HL-60 (cell line): ENCODE measurements at regions not wholly inside any gene's neighbourhood (a gene's known extent, or its start where the extent isn't known, plus 50 kb on each side); places are given as distances from the start of the nearest gene placed in this dataset.

ENCODE experiments used
- DNase-seq, 2 experiments: peaks; one replicate each; pipeline ENCODE4 v3.0.0-alpha.2; 2010 to 2020; ENCODE audit warnings: low read depth in 1 of 2, low spot score in 1 of 2
- H3K27ac ChIP-seq: fragments of 250-450 bp; sonication (Bioruptor Pico); replicated peaks from 2 replicates; pipeline ENCODE4 v1.5.1; 2020; ENCODE audit warnings: mild to moderate bottlenecking, moderate library complexity
- H3K27me3 ChIP-seq: fragments of 250-450 bp; sonication (Bioruptor Pico); 2 replicates; pipeline ENCODE4 v1.5.1; 2021; ENCODE audit warnings: mild to moderate bottlenecking, moderate library complexity; ENCODE audit not compliant: insufficient read depth, poor library complexity, severe bottlenecking
- H3K4me3 ChIP-seq: replicated peaks from 2 replicates; pipeline ENCODE4 v1.5.1; 2011; ENCODE audit warnings: mild to moderate bottlenecking, control low read depth, low read length; ENCODE audit not compliant: insufficient read depth
- CTCF ChIP-seq: IDR thresholded peaks from one replicate; pipeline ENCODE4 v1.5.1; 2011; ENCODE audit warnings: low read length, control low read depth, inconsistent platforms; ENCODE audit not compliant: insufficient read depth
- GABPA ChIP-seq: IDR thresholded peaks from 2 replicates; pipeline ENCODE4 v1.6.1; 2012; ENCODE audit warnings: low read depth
- POLR2AphosphoS5 ChIP-seq: IDR thresholded peaks from 2 replicates; pipeline ENCODE4 v1.6.1; 2012; ENCODE audit warnings: low read depth
- REST ChIP-seq: IDR thresholded peaks from 2 replicates; pipeline ENCODE4 v1.6.1; 2012; ENCODE audit warnings: low read depth; ENCODE audit not compliant: insufficient replicate concordance
- SPI1 ChIP-seq: IDR thresholded peaks from 2 replicates; pipeline ENCODE4 v1.6.1; 2012; ENCODE audit warnings: low read depth, mild to moderate bottlenecking, borderline replicate concordance

GRCh38 chr6:18527836-18528743 lies 140.9 kb downstream of the RNF144B start:
- no peaks in the 10 kb centered on the region for H3K27me3 ChIP-seq
- TF ChIP-seq CTCF, result no peak
- TF ChIP-seq SPI1, result no peak
- no peak for TF ChIP-seq GABPA
- TF ChIP-seq POLR2AphosphoS5, result no peak
- TF ChIP-seq REST, result no peak
- H3K27ac ChIP-seq, result no peak overlapping the region
- no peak for DNase-seq
- H3K4me3 ChIP-seq, result no peak overlapping the region

GRCh38 chr6:18530201-18530600 lies 143.1 kb downstream of the RNF144B start:
- Histone ChIP-seq H3K4me3 (no peak overlapping the region), H3K27me3 (no peaks in the 10 kb centered on the region), H3K27ac (no peak overlapping the region)
- no peak for DNase-seq
- TF ChIP-seq CTCF, result no peak
- TF ChIP-seq POLR2AphosphoS5, result no peak
- TF ChIP-seq GABPA, result no peak
- TF ChIP-seq SPI1, result no peak
- no peak for TF ChIP-seq REST

GRCh38 chr6:18532139-18532538 lies 145.0 kb downstream of the RNF144B start:
- Histone ChIP-seq H3K27ac (no peak overlapping the region), H3K4me3 (no peak overlapping the region), H3K27me3 (no peaks in the 10 kb centered on the region)
- no peak for DNase-seq
- TF ChIP-seq CTCF (no peak), SPI1 (no peak), POLR2AphosphoS5 (no peak), GABPA (no peak), REST (no peak)
